Spleen (tissue), 7 donors: ENCODE measurements at regions not wholly inside any gene's neighbourhood (a gene's known extent, or its start where the extent isn't known, plus 50 kb on each side); places are given as distances from the start of the nearest gene placed in this dataset.

Source experiments
- CTCF ChIP-seq, 11 experiments: fragments of 200-600 bp in 7 of 11; fragments of 450-650 bp in 4 of 11; sonication (generic) in 4 of 11; IDR thresholded peaks in 8 of 11; conservative IDR thresholded peaks in 3 of 11; 1 replicate in 7 of 11; 2 replicates in 4 of 11; pipeline versions ENCODE4 v1.4.0 to v1.8.0; 2016 to 2021; ENCODE audit warnings: antibody characterized with exemption in 11 of 11, inconsistent platforms in 4 of 11, mild to moderate bottlenecking in 1 of 11
- POLR2A ChIP-seq, 3 donors: fragments of 450-650 bp; IDR thresholded peaks; one replicate each; pipeline ENCODE4 v1.5.1; 2017; ENCODE audit warnings: antibody characterized with exemption in 3 of 3, mild to moderate bottlenecking in 1 of 3
- donor health status: DM: no; HTN: no; CAD: no; lungs with moderate emphysema.
- donor health status: DM: no; HTN: no; CAD: no.
- donor health status: DM: no; HTN: no; CAD: no.

DNA sequence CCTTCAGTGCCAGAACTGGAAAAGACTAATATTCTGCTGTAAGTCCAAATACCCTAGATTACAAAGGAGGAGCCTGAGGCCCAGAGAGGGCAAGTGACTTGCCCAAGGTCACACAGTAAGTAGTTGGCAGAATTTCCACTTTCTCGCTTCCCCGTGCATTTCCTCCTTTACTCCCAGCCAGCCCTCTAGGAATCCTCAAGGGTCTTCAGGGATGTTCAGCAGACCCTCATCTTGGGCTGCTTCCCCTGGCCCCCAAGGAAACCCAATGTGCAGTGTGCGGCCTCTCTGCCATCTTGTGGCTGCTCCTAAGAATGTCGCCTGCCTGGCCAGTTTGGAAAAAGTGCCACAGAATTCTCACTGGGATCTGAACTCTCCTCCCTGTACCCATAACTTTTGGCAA, 217.7 kb upstream of the LRFN2 start:
- TF ChIP-seq CTCF (IDR thresholded peaks at IDR 0.05 in 8 of 11, conservative IDR thresholded peaks at IDR 0.05 in 3 of 11) (no peak), POLR2A (IDR thresholded peaks at IDR 0.05) (no peak)
